ENCODE measurements at regions not wholly inside any gene's neighbourhood (a gene's known extent, or its start where the extent isn't known, plus 50 kb on each side); places are given as distances from the start of the nearest gene placed in this dataset.

DNA sequence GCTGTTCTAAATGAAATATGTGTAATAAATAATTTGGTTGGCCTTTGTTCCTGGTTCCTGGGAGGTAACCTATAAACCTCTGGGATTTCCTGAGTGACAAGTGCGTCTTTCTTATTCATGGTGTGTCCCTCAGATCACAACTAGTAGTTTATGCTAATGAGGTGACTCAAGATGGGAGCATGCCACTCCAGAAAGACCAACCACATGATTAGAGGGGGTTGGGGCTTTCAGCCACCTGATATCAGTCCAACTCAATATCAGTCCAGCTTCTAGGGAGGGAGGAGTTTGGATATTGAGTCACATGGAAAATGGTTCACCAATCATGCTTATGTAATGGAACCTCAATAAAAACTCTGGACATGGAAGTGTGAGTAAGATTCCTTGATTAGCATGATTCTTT lies 96.6 kb downstream of the QPCT start:
- TF ChIP-seq, protein P1, sequence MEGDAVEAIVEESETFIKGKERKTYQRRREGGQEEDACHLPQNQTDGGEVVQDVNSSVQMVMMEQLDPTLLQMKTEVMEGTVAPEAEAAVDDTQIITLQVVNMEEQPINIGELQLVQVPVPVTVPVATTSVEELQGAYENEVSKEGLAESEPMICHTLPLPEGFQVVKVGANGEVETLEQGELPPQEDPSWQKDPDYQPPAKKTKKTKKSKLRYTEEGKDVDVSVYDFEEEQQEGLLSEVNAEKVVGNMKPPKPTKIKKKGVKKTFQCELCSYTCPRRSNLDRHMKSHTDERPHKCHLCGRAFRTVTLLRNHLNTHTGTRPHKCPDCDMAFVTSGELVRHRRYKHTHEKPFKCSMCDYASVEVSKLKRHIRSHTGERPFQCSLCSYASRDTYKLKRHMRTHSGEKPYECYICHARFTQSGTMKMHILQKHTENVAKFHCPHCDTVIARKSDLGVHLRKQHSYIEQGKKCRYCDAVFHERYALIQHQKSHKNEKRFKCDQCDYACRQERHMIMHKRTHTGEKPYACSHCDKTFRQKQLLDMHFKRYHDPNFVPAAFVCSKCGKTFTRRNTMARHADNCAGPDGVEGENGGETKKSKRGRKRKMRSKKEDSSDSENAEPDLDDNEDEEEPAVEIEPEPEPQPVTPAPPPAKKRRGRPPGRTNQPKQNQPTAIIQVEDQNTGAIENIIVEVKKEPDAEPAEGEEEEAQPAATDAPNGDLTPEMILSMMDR (conservative IDR thresholded peaks at IDR 0.05; ENCODE audit: low read depth, low read length): no peak
- TF ChIP-seq EZH2 (IDR thresholded peaks at IDR 0.05; ENCODE audit: low read length, unreplicated experiment) (no peak), EZH2phosphoT487 (IDR thresholded peaks at IDR 0.05; ENCODE audit: borderline replicate concordance, low read length) (no peak)
